PC-3 (cell line): ENCODE measurements at regions not wholly inside any gene's neighbourhood (a gene's known extent, or its start where the extent isn't known, plus 50 kb on each side); places are given as distances from the start of the nearest gene placed in this dataset.

Source experiments
- ATAC-seq: fragments of 200-7000 bp; cut with Tn5 transposase; 2 replicates; pipeline ENCODE4 v1.9.1; 2020; ENCODE audit warnings: mild to moderate bottlenecking, moderate library complexity
- BruUV-seq: library from RNA; stranded (reverse); fragments of 400-500 nt; replicated peaks from 2 replicates; lab custom pipeline; 2021; lab: Mats Ljungman, UMichigan
- CTCF ChIA-PET: fragments of 300-600 bp; sonication (Branson Sonifier 250); formaldehyde crosslinking; loops from one replicate; lab custom pipeline; 2022; ENCODE audit warnings: antibody characterized with exemption; lab: Charles Lee
- POLR2A ChIA-PET: fragments of 300-600 bp; sonication (Branson Sonifier 250); formaldehyde crosslinking; loops from one replicate; lab custom pipeline; 2022; ENCODE audit warnings: antibody characterized with exemption; ENCODE audit not compliant: unreplicated experiment; lab: Charles Lee
- DNase-seq: peaks from one replicate; pipeline ENCODE4 v3.0.0-alpha.2; 2015
- H2AFZ ChIP-seq: fragments of 300-600 bp; sonication (generic); 2 replicates; pipeline ENCODE4 v1.6.0; 2016; ENCODE audit warnings: antibody characterized with exemption, low read length
- H3F3A ChIP-seq: fragments of 300-600 bp; sonication (generic); one replicate; pipeline ENCODE4 v1.6.0; 2017; ENCODE audit warnings: antibody characterized with exemption, low read length, control low read depth, mild to moderate bottlenecking; ENCODE audit not compliant: unreplicated experiment
- H3K27ac ChIP-seq: fragments of 300-600 bp; sonication (generic); 2 replicates; pipeline ENCODE4 v1.5.1; 2016; ENCODE audit warnings: mild to moderate bottlenecking, low read length
- H3K27me3 ChIP-seq: fragments of 300-600 bp; sonication (generic); 2 replicates; pipeline ENCODE4 v1.6.1; 2016; ENCODE audit warnings: low read length, mixed read lengths
- H3K36me3 ChIP-seq: fragments of 300-600 bp; sonication (generic); 2 replicates; pipeline ENCODE4 v1.6.1; 2016; ENCODE audit warnings: low read depth, mixed run types, low read length, mixed read lengths
- H3K4me1 ChIP-seq: fragments of 300-600 bp; sonication (generic); 2 replicates; pipeline ENCODE4 v1.5.1; 2016; ENCODE audit warnings: low read length; ENCODE audit not compliant: insufficient read depth
- H3K4me2 ChIP-seq: fragments of 300-600 bp; sonication (generic); 2 replicates; pipeline ENCODE4 v1.6.0; 2016; ENCODE audit warnings: low read length
- H3K4me3 ChIP-seq: fragments of 300-600 bp; sonication (generic); 2 replicates; pipeline ENCODE4 v1.5.1; 2016; ENCODE audit warnings: mild to moderate bottlenecking, low read length, mixed read lengths
- H3K79me2 ChIP-seq: fragments of 300-600 bp; sonication (generic); 2 replicates; pipeline ENCODE4 v1.6.1; 2017; ENCODE audit warnings: low read length, mixed read lengths
- H3K9ac ChIP-seq: fragments of 300-600 bp; sonication (generic); 2 replicates; pipeline ENCODE4 v1.6.0; 2016; ENCODE audit warnings: mild to moderate bottlenecking, low read length
- H3K9me2 ChIP-seq: fragments of 300-600 bp; sonication (generic); replicated peaks from 2 replicates; pipeline ENCODE4 v1.6.1; 2016; ENCODE audit warnings: mixed run types, low read length, mixed read lengths
- H3K9me3 ChIP-seq: fragments of 300-600 bp; sonication (generic); 2 replicates; pipeline ENCODE4 v1.6.1; 2016; ENCODE audit warnings: low read length, mixed read lengths
- H4K20me1 ChIP-seq: fragments of 300-600 bp; sonication (generic); 2 replicates; pipeline ENCODE4 v1.6.1; 2016; ENCODE audit warnings: low read length, mixed read lengths
- EZH2 ChIP-seq: fragments of 300-600 bp; sonication (generic); IDR thresholded peaks from one replicate; pipeline ENCODE4 v1.6.1; 2017; ENCODE audit warnings: antibody characterized with exemption, mild to moderate bottlenecking, low read length; ENCODE audit not compliant: unreplicated experiment
- EZH2phosphoT487 ChIP-seq: fragments of 300-600 bp; sonication (generic); IDR thresholded peaks from 2 replicates; pipeline ENCODE4 v1.6.1; 2018; ENCODE audit warnings: mild to moderate bottlenecking, antibody characterized with exemption, low read length, borderline replicate concordance
- intact Hi-C: fragments of 100-400 bp; cut with micrococcal nuclease; formaldehyde crosslinking; loops from 2 replicates; pipeline ENCODE4 v1.9.0; 2023
- TF ChIP-seq, protein P1 (sequence below): fragments of 300-600 bp; sonication (generic); conservative IDR thresholded peaks from 2 replicates; pipeline ENCODE4 v1.5.1; 2017; ENCODE audit warnings: antibody characterized with exemption, low read depth, mild to moderate bottlenecking, low read length

DNA sequence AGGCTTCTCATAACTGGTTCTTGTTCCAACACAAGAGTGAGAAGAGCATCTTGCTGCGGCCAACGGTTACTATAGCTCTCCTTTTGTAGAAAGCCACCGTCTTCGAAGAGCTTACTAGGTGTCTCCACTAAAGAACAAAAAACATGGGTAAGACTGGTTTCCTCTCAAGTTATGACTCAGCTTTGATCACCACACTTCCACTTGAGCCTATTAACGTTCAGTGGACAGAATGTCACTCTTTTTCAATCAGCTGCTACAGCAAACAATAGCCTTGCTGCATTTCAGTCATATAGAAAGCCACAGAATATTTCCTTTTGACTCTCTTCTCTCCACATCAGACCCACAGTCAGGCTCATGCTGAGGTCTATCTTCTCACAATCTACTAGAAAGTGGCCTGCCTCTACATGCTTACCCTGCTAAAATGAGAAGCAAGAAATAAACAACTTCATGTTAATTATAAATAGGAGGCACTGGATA lies 243.5 kb upstream of the PREP start:
- Histone ChIP-seq H3K27me3 (no peaks in the 10 kb centered on the region), H3K27ac (no peak overlapping the region), H4K20me1 (no peaks in the 10 kb centered on the region), H2AFZ (no peak overlapping the region), H3K79me2 (no peaks in the 10 kb centered on the region), H3K36me3 (no peaks in the 10 kb centered on the region), H3F3A (no peaks in the 10 kb centered on the region), H3K4me2 (no peak overlapping the region), H3K9me3 (no peaks in the 10 kb centered on the region), H3K9me2 (no peaks in the 10 kb centered on the region), H3K4me1 (peaks cover 6% of the 10 kb centered on the region), H3K4me3 (no peak overlapping the region), H3K9ac (no peak overlapping the region)
- peak; percentile 41 for DNase-seq
- TF ChIP-seq, protein P1, sequence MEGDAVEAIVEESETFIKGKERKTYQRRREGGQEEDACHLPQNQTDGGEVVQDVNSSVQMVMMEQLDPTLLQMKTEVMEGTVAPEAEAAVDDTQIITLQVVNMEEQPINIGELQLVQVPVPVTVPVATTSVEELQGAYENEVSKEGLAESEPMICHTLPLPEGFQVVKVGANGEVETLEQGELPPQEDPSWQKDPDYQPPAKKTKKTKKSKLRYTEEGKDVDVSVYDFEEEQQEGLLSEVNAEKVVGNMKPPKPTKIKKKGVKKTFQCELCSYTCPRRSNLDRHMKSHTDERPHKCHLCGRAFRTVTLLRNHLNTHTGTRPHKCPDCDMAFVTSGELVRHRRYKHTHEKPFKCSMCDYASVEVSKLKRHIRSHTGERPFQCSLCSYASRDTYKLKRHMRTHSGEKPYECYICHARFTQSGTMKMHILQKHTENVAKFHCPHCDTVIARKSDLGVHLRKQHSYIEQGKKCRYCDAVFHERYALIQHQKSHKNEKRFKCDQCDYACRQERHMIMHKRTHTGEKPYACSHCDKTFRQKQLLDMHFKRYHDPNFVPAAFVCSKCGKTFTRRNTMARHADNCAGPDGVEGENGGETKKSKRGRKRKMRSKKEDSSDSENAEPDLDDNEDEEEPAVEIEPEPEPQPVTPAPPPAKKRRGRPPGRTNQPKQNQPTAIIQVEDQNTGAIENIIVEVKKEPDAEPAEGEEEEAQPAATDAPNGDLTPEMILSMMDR, result no peak
- TF ChIP-seq EZH2phosphoT487, result no peak
- TF ChIP-seq EZH2, result no peak
- CTCF ChIA-PET, result no interaction called here
- ATAC-seq, result peak; percentile 60
- intact Hi-C loops, result no loop called here
- BruUV-seq, result no TSS peak
- POLR2A ChIA-PET, result no interaction called here

- DNase-seq (no peak), ATAC-seq (no peak)
- Histone ChIP-seq H3K4me1 (peaks cover 6% of the 10 kb centered on the region), H3F3A (no peaks in the 10 kb centered on the region), H3K9me3 (no peaks in the 10 kb centered on the region), H3K9me2 (no peaks in the 10 kb centered on the region), H4K20me1 (no peaks in the 10 kb centered on the region), H3K36me3 (no peaks in the 10 kb centered on the region), H3K4me3 (no peak overlapping the region), H3K4me2 (no peak overlapping the region), H3K9ac (no peak overlapping the region), H2AFZ (no peak overlapping the region), H3K79me2 (no peaks in the 10 kb centered on the region), H3K27me3 (no peaks in the 10 kb centered on the region), H3K27ac (no peak overlapping the region)
- intact Hi-C loops, result no loop called here
- POLR2A ChIA-PET, result no interaction called here
- CTCF ChIA-PET, result no interaction called here
- no TSS peak for BruUV-seq
- TF ChIP-seq EZH2 (no peak), EZH2phosphoT487 (no peak)
- TF ChIP-seq, protein P1, result no peak
Measured at GRCh38 chr6:105645958-105646357, 243.1 kb upstream of the PREP start.

DNA sequence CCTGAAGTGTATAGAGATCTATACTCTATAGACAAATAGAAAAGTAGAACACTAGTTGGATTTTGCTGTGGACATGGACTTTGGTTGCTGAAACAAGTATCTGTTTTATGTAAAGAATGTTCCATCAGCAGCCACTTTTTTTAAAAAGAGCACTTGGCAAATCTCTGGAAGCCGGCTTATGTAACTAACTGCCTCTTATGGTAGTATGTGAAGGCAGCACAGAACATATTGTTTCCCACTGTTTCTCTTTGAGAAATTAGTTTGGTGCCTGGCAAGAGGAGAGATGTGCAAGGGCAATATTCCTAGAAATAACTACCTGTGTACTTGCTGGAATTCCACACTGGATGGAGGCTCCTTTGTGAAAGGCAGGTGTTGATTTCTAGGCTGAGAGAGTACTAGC lies 242.3 kb upstream of the PREP start:
- Histone ChIP-seq H3K9me2 (no peaks in the 10 kb centered on the region), H3K27me3 (no peaks in the 10 kb centered on the region), H3K4me1 (peaks cover 6% of the 10 kb centered on the region), H3F3A (no peaks in the 10 kb centered on the region), H3K4me2 (no peak overlapping the region), H3K9ac (no peak overlapping the region), H3K27ac (no peak overlapping the region), H2AFZ (no peak overlapping the region), H4K20me1 (no peaks in the 10 kb centered on the region), H3K4me3 (no peak overlapping the region), H3K79me2 (no peaks in the 10 kb centered on the region), H3K36me3 (no peaks in the 10 kb centered on the region), H3K9me3 (no peaks in the 10 kb centered on the region)
- no peak for ATAC-seq
- ChIA-PET CTCF (no interaction called here), POLR2A (no interaction called here)
- no peak for DNase-seq
- BruUV-seq, result no TSS peak
- TF ChIP-seq EZH2 (no peak), EZH2phosphoT487 (no peak)
- TF ChIP-seq, protein P1, result no peak
- intact Hi-C loops, result no loop called here
